Ecto neural progenitor cell (in vitro differentiated cells): ENCODE measurements at regions not wholly inside any gene's neighbourhood (a gene's known extent, or its start where the extent isn't known, plus 50 kb on each side); places are given as distances from the start of the nearest gene placed in this dataset.
"Not testable (repeated sequence)": the region's sequence is repeated elsewhere in the genome, so short reads cannot be mapped to it uniquely, and the experiment has no call there.

Source experiments
- DNase-seq: peaks from one replicate; pipeline ENCODE4 v3.0.0-alpha.2; 2018; ENCODE audit warnings: low spot score

GRCh38 chr4:123537906-123538402 is 141.4 kb downstream of the SPRY1 start:
- not testable (repeated sequence) for DNase-seq

DNA sequence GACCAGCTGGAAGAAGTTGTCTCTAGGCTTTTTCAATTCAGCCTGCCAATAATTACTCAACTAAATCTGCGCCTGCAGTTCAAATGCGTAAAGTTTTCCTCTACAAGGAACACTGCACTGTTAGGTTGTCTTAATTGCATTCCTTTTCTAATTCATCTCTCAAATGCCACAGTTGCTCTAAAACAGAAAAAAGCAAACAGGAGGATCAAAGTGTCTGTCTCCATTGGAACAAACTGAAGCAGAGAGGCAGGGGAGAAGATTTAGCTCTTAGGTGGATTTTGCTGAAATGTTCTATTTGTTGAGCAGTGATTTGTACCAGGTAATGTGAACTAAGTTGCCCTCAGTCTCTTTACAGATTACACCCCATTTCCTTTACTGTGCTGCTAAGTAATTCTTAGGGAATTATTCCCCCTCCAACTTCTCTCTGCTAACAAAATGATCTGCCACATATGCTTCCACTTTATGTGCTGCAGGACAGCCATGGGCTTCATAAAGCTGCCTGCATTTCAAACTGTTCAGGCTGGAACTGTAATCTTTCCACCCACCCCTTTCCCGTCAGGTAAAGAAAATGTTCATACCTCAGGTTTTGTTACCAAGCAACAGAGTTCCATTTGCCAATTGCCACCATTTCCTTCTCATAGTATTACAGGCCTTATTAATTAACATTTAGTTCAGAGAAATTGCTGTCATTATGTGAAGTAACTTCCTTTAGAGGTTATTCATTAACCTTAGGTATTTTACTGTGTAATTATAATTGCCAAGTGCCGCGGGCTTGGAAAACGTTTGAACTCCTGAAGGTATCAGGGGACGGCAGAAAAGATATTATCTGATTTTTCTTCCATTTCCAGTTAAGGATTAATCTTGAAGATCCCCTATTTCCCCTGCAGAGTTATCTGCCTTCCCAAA is 149.3 kb downstream of the SPRY1 start:
- no peak for DNase-seq

GRCh38 chr4:123546573-123547060 is 150.0 kb downstream of the SPRY1 start:
- DNase-seq, result no peak

DNA sequence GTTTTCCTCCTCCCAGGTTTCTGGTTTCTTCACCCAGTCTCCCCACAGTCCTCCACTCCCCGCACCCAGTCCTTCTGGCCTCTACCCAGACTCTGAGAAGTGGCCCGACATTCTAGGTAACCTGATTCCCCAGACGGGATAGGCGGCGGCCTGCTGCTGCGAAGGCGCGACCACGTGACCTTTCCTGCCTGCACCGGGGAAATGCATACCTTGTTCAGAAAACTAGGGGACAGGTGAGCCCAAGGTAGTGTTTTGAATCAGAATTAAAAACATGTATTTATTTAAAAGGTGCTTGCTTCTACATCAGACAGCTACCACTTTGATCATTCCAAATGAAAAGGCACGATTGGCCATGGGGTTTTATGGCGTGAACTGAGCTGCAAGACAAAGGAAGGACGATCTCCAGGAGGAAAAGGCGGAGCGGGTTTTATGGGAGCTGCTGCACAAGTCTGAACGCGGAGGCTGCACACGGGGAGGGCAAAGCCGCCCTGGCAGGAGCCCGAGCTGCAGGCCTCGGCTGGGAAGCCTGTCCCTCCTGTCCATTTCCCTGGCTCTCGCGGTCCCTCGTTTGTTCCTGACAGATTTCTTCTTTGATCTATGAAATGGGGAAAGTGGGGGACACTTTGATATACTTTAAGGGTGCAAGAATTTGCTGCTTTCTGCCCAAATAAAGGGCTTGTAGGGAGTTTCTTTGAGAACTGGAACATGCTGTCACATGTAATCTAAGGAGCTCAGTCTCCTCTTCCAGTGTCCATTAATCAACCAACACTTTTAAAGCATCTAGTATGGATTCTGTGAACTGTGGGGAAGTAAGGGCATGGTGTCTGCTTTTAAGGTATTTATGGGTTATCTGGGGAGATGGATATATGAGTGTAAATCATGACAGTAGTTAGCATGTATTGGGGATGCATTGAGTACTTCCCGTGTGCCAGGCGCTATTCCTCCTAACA is 150.9 kb downstream of the SPRY1 start:
- DNase-seq, result peak; percentile 73

- no peak for DNase-seq
These were observed 156.7 kb downstream of the SPRY1 start for GRCh38 chr4:123553279-123553678.

GRCh38 chr4:123553733-123554637 is 157.4 kb downstream of the SPRY1 start:
- DNase-seq, result no peak

GRCh38 chr4:123554801-123555232 is 158.2 kb downstream of the SPRY1 start:
- DNase-seq, result no peak

DNA sequence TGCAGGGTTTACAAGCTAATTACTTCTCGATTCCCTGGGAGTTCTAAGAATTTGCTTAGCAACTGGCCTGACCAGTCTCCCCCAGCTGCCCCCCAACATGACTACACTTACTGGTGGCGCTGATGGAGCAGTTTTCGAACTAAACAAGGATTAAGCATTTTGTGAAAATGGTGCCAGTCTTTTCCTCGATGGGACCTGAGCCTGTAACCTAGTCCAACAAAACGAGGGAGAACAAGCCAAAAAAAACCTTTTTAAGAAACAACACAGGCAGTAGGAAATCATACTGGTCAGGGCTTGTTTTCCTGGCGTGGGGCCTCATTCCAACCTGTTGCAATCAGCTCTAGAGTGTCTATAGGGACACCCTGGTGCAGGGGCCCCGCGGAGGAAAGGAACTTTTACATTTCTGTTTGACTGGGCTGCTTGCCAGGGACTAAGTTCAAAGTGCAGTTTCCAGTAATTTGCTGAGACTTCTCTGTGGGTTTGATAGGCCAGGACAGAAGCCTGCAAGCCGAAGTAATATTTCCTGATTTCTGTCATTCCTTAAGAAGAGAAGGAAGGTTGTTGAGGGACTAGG is 158.7 kb downstream of the SPRY1 start:
- DNase-seq, result no peak

DNA sequence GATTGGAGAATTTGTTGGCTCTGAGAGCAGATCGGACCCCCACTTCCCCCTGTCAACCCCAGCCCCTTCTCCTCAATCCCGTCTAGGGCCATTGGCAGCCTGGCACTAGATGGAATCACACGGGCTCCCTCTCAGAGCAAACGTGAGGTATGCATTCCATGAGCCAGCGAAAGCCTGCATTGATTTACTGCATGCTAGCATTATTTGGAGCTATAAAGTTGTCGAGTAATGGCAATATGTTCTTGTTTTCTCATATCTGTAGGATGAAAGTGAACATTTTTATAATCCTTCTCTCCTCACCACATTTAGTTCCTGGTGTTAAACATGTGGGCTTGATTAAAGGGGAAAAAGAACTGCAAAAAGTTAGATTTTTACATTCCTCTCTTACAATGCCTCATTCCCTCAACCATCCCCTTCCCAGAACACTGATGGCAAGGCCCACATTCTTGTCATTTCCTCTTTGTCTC is 159.2 kb downstream of the SPRY1 start:
- DNase-seq, result no peak

DNA sequence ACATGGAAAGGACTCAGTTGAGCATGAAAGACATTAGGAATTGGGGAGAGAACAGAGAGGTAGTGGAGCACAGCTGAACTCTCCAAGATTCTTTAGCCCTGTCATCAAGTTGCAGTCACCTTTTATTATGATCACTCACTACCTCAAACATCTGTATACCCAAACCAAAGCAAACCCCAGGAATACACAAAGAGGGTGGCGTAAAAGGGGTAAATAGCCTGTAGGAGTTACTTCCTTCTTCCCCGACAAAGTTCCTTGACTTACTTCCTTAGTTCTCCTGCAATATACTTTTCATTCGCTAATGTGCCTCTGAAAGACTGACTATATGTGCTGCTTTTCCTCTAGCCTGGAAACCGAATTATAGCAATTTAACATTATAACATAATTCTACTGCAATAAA is 159.9 kb downstream of the SPRY1 start:
- no peak for DNase-seq

- no peak for DNase-seq
These were observed 161.4 kb downstream of the SPRY1 start for GRCh38 chr4:123557857-123558536.

DNA sequence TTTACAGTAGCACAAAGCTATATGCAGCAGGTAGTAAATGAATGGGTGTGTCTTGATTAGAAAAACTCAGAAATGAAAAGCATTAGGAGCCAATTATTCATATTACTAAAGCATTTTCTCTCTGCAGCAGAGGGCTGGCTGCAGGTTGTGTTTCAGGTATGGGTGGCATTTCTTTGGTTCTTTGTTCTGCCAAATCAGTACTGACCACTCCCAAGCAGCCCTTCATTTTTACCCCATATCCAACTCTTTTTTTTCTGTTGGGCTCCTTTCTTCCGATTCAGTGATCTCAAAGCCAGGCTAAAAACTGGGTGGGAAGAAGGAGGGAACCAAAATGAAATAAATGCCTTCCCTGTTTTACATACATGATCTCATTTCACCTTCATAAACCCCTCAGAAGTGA is 162.3 kb downstream of the SPRY1 start:
- DNase-seq, result no peak

DNA sequence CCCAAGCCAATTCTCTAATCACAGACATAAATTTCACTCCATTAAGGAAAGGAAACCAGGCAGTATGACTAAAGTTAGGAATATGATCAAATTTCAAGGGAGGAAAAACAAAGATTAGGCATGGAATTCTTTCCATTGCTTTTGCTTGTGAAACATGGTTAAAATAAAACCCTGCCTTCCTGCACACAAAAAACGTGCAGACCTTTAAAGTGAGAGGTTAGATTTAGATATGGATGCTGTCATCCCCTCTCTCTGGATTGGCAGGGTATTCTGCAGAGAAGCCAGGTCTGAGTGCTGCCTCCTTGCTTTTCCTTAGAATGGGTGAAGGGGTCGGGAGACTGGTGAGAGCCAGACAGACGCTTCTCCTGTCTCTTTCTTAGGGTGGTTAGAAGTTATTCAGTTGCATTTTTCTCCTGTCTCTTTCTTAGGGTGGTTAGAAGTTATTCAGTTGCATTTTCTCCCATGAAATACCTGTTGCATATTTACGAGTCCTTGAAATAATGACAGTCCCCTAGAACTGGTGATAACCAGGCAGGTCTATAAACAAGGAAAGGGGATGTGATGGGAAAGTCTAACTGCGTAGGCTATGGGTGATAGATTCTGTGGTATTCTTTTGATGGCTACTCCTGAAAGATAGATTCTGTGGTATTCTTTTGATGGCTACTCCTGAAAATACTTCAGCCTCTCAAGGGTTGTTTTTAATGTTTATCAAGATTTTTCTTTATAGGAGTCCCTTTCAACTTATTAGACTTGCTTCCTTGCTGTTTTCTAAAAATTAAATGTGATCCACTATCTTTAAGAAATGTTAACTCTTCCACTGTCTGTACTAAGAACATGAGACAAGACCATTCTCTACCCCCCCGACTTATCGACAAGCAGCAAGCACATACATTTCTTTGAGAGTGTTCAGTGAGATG is 163.6 kb downstream of the SPRY1 start:
- no peak for DNase-seq

DNA sequence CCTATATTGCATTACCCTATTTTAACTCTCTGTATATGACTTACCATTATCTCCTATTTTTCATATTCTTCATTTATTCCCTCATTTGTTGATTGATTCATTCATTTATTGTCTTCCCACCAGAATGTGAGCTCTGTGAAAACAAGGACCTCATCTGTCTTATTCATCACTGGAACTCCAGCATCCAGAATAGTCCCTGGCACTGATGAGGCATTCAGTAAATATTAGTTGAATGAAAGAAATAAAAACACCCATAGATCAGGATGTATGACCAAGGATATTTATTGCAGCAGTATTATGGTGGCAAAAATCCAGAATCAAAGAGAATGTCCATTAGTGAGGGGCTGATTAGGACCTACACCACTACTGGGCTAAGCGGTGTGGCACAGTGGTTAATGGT is 164.9 kb downstream of the SPRY1 start:
- no peak for DNase-seq

DNA sequence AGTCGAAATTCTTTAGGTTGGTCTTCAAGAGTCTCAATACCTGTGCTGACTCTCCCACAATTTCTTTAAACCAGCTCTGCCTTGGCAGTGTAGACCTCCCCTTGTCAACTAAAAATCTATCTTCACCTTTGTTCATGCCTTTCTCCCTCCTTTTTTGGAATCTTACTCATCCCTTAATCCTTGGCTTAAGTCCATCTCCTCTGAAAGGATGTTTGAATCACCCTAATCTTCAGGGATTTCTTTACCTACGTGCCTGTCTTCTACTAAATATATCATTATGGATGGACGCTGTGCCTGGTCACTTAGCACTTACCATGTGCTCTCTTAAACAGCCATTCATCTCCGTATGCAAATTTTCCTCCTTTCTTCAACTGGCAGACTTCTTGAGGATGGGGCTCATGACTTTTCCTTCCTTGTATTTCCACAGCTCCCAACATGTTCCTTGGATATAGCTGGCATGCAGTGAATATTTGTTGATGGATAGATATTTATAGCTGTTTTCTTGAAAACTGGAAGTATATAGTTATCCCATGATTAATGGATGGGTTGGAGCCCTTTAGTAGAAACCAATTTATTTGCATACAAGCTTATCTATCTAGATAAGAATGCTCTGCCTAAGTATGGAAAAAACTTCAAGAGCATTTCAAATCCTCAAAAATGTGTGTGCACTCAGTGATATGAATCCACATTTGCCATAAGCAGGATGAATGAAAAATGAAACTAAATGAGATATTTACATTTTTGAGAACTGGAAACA is 166.6 kb downstream of the SPRY1 start:
- no peak for DNase-seq

GRCh38 chr4:123564758-123565346 is 168.3 kb downstream of the SPRY1 start:
- no peak for DNase-seq

GRCh38 chr4:123568936-123569335 is 172.3 kb downstream of the SPRY1 start:
- no peak for DNase-seq

GRCh38 chr4:123569541-123569940 is 172.9 kb downstream of the SPRY1 start:
- DNase-seq, result no peak
